ENCODE measurements at regions not wholly inside any gene's neighbourhood (a gene's known extent, or its start where the extent isn't known, plus 50 kb on each side); places are given as distances from the start of the nearest gene placed in this dataset.

DNA sequence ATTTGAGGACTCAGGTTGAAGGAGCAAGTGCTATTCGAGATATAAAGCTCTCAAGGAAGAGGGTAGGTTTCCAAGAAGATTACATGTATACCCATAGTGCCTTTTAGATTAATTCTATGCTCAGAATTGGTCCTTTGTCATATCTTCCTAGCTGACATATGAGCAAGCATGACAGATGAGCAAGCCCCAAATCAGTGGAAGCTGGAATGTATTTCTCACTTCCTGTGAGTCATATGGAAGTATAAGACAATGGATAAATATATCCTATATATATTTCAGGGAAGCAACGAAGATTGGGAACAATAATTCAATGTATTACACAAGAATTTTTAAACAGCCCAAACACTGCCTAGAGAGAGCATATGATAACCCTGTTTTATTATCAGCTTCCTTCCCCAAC, 674.1 kb upstream of the ATXN7L3B start:
- no peak for TF ChIP-seq POLR2A (IDR thresholded peaks at IDR 0.05; ENCODE audit: low read length)
- TF ChIP-seq GATA1 (IDR thresholded peaks at IDR 0.05; ENCODE audit: low read depth, low read length), result no peak

Measured in erythroblast (primary cell).